Activated CD4-positive, alpha-beta T cell treated with anti-CD3 and anti-CD28 coated beads, Interleukin-2, Interleukin-6, amounts not matched to agents 100 ng/mL and 50 ng/mL, durations not matched to agents 16 hours and 8 hours (primary cell): ENCODE measurements at regions not wholly inside any gene's neighbourhood (a gene's known extent, or its start where the extent isn't known, plus 50 kb on each side); places are given as distances from the start of the nearest gene placed in this dataset.

Source experiments
- DNase-seq: peaks from one replicate; pipeline ENCODE4 v3.0.0-alpha.2; 2020

DNA sequence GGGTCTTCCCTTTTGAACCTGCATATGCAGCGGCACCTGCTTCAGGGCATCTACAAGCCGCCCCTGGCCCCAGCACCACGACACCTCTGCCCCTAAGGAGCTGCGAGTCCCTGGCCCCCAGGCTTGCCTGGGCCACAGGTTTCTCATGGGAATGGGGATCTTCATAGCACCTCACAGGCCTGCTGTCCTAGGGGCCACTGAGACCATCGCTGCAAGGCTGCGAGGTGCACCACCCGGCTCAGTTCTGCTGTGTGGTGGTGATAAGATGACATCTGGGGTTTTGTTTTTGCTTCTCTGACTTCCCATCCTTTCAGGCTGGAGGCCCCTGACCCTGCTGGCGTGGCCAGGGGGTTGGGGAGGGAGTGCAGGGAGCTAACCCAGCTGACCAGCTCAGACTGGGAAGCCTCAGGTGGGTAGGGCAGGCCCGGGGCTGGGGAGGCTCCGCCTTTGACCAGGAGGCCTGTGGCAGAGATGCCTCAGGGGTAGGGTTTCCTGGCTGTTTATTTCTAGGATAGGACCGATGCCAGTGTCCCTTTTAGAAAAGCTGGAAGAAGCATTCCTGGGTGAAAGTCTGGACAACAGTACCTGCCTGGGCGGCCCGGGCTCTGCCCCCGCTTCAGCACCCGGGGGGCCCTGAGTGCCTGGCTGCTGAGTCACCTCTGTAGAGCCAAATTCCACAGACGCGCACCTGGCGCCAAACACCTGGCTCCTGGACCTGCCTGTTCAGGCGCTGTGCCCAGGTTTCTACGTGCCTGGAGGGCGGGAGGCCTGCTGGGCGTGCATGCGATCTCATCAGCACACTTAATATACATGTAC lies 264.7 kb downstream of the DLL1 start:
- no peak for DNase-seq

DNA sequence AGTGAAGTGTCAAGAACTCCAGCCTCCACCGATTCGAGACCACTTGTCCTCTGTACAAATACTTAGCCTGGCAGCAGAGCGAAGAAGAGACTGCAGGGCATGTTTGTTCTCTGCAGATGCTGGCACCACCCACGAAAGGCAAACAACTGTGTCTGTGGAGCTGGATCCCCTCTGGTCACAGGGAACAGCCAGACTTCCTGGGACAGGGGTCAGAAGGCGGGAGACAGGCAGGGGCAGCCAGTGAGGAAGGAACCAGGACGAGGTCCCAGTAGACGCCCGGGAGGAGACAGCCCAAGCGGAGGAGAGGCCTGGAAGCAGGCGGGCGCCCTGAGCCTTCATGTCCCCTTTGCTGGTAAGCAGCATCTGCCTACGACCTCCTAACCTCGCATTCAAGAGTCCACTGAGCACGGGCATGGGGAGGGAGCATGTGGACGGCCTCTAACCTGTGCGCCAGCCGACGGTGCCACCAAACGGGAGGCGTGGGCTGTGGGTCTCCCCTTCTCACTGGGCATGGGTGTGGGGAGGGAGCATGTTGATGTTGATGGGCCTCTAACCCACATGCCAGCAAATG lies 265.5 kb downstream of the DLL1 start:
- no peak for DNase-seq

DNA sequence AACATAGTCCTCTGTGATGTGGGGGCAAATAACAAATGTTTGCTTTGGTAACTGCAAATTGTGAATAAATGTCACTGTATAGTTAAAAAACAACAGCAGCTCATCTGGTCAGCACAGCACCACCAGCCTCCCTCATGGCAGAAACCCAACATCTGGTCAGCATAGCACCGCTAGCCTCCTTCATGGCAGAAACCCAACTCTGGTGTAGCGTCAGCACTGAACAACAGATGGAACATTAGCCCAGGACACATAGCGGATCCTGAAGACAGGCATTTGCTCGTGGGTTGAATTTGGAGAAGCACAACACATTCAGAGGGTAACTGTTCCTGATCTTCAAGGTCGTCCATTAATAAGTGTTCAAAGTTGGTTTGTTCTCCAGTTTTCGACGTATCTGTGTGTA lies 265.9 kb downstream of the DLL1 start:
- DNase-seq, result no peak

DNA sequence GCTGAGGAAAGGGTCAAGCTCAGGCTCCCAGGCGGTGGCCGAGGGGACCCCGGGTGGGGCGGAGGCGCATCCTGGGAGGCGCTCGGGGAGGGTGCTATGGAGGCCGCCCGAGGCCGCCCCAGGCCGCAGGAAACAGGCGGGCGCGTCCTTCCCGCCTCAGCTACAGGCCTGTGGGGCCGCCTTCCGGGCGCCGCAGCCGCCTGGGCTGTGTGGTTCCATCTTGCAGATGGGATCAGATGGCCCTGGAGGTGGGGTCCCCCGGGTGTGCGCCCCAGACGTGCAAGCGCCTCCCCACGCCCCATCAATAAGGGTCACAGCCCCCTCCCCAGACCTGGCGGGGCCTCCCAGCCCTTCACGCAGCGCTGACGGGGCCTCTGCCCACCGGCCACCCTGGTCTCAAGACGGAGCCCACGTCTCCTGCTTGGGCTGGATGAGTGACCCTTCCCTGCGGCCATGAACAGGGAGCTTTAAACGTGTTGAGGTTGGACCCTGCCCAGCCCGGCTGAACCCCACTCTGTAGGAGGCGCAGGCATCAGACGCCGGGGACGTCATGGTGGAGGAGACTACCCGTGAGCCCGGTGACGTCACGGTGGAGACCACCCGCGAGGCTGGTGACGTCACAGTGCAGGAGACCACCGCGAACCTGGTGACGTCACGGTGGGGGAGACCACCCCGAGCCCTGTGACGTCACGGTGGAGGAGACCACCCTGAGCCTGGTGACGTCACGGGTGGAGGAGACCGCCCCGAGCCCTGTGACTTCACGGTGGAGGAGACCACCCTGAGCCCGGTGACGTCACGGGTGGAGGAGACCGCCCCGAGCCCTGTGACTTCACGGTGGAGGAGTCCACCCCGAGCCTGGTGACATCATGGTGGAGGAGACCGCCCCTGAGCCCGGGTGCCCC lies 267.0 kb downstream of the DLL1 start:
- no peak for DNase-seq

DNA sequence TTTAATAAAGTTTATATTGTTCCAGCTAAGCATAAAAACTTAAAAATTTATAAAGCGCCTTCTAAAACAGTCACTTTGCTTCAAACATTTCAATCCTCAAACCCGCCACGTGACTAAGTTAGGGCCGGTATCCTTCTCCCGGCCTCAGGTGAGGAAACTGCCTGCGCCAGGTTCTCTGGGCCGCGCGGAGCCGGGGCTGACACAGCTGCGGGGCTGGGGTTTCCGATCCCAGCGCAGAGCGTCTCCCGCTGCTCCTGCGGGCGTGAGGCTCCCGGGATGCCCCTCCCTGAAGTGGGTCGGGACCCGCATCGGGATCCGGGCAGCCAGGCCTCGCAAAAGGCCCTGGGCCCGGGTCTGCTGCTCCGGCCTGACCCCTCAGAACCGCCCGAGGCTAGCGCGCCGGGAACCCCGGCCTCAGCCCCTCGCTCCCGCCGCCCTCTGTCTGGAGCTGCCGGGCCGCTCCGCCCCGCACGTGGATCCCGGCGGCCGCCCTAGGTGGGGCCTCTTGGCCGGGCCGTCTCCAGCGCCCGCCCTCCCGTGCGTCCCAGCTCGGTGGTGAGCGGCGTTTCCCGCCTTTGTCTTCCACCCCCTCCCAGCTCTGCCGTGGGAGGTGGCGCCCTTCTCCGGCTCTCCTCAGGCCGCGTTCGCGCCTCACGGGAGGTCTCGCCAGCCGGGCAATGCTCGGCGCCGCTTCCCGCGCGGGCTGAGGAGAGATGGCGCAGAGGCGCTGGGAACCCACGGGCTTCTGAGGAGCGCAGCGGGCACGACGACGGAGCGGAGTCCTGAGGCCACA lies 267.9 kb downstream of the DLL1 start:
- no peak for DNase-seq

DNA sequence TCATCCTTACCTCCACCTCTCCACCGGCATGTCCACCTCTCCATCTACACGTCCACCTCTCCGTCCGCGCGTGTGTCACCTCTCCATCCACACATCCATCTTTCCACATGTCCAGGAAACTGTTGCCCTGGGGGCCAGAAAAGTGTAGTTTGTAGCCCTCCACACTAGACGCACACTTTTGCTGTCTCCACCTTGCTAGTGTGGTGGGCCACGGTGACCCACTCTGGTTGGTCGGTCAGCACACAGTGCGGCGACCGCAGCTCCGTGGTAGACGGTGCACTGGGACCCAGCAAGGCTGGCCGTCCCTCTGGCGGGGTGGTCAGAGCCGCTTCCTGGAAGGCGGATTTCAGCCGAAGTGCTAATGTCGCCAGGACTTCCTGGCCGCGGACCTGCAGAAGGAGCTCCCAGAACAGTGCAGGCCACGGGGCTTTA lies 268.6 kb downstream of the DLL1 start:
- DNase-seq, result no peak

DNA sequence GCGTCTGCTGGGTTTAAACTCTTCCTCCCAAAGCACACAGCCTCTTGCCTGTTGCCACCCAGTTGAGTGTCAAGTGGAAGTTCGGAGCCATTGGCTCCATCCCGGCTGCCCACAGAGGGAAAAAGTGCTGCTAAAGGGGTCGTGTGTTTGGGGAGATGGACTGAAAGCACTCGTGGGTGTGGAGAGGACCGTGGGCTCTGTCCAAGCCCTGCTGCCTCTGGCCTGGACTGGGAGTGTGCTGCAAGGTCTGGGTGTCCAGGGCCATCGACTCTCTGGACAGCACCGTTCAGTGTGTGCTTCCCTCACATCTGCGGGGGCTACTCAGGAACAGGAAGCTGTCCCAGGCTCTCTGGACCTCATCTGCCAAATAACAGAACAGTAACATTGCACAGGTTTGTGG lies 269.3 kb downstream of the DLL1 start:
- DNase-seq, result no peak

DNA sequence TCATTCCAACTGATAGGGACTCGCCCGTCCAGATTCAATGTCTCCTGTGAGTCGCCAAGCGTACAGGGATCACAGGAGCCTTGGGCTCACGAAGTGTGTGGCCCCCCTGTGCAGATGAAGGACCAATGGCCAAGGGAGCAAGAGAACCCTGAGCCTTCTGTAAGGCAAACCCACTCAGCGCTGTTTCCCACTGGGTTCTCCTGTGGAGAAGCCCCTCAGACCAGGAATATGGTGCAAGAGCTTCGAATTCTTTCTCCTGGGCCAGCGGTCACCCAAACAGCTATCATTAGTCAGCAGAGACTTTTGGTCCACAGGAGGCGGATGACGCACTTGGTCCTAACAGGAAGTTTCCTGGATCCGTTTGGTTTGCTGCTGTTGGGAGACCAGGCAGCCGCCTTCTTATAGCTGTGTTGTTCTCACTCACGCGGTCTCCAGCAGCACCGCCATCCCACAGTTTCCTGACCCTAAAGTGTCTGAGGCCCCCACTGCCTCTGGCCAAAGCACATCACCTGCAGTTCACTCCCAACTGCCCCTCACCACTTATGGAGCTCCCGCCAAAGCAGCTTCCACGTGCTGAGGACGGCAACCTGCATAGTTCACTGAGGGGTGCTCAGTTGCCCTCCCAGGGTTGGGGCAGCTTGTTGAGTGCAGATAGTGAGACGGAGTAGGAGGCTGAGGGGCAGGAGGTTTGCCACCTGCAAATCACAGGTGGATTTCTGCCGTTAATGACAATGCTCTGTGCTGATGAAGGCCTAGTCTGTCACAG lies 268.6 kb downstream of the ERMARD start:
- DNase-seq, result no peak

DNA sequence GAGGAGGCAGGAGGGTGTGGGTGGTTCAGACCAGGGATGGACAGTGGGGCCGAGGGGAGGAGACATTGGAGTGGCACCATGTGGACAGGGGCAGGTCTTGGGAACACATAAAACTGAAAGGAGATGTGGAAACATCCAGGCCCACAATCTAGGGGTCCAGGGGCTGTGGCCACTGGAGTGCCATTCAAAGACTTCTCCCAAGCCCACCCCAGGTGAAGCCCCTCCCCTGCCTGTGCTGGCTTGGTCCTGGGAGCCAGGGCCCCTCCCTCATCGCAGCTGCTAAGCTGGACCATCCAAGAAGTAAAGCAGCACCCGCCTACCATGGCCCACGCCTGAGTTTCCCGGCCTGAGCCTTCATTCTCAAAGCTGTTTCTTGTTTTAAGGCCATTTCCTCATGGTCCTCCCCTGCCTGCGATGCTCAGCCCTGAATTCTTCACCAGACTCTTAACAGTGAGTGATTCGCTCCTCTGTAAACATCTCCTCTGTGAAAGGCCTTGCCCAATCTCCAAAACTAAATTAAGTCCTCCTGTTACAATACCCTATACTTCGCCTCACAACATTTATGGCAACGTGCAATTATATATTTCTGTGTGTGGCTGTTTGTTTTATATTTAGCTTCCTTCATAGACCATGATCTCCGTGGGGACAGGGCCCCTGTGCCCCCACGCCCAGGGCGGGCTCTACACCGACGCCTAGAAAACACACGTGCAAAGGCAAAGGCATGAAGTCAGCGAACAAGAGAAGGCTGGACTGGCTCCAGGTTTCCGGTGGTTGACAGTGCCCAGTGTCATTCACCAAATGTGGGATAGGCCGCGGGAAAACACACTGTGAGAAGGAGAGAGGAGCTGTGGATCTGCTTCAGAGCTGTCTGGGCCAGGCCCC lies 267.8 kb downstream of the ERMARD start:
- DNase-seq, result no peak

DNA sequence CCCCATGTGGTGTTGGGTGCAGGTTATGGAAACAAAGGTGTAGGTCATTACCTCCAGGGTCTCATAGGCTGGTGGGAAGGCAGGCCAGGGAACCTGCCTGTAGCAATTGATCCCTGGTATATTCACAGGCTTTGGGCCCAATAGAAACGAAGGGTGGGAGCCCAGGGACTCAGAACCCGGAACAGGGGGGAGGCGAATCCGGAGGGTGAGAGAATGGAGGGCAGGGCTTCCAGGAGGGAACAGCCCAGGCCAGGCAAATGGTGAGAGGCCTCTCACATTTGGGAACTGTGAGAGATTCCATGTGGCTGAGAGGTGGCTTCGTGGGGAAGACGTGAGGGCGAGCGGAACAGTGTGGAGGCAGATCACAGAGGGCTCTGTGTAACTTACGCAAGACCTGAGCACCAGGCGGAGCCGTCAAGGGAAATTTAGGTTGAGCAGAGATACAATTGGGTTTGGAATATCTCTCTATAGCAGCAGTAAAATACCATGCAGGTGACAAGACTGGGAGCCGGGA lies 267.1 kb downstream of the ERMARD start:
- no peak for DNase-seq

DNA sequence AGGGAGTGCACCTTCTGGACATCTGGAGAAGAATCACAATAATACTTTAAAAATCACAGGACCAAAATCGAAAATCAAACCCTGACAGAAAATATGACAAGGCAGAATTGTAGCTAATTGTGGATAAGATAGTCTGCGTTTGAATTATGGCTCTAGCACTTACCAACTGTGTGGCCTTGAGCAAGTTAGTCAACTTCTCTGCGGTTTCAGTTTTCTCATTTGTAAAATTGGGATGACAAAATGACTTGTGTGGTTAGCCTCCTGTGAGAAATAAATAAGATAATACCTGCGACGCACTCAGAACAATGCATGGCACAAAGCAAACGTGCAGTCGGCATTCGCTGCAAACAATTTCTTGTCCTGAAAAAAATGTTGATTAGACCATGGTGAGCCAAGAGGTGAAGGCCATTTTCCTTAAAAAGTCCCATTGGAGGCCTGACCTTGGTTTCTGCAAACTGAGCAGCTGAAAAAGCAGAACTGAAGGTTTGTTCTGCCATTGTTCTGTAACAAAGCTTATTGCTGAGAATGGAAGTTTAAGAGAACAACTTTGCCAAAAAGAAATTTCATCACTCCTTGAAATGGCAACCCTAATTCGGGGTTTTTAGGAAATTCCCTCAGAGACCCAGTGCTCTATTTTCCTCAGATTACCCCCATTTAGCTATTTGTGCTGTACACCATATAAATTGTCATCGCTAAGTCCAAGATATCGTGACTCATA lies 266.3 kb downstream of the ERMARD start:
- DNase-seq, result peak; percentile 41

DNA sequence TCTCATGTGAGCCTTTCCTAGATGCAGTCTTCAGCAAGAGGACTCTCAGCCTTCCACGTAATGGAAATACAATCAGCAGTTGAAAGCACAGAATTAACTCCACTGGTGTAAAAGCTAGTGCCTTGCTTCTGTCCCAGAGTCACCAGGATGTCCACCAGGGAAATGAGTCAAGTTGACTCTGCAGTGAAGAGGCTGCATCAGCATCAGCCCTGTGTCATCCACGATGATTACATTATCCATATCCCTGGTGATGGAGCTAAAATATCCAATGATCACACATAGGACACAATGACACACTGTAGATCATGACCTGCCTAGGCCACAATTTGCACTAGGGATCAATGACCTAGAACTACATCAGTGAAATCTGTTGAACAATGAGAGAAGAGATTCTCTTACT lies 262.4 kb downstream of the ERMARD start:
- DNase-seq, result no peak

DNA sequence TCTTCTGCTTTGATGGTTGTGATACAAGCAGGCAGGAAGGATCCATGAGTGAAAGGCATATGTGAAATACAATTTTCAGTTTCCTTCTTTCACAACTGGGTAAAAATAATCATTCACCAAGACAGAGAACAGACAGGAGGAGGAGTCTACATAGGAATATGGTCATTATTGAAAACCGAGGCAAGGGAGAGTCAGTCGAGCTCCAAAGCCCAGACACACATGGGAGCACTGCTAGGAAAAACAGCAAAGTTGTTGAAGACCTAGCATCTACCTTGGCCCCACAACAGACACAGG lies 260.6 kb downstream of the ERMARD start:
- no peak for DNase-seq

DNA sequence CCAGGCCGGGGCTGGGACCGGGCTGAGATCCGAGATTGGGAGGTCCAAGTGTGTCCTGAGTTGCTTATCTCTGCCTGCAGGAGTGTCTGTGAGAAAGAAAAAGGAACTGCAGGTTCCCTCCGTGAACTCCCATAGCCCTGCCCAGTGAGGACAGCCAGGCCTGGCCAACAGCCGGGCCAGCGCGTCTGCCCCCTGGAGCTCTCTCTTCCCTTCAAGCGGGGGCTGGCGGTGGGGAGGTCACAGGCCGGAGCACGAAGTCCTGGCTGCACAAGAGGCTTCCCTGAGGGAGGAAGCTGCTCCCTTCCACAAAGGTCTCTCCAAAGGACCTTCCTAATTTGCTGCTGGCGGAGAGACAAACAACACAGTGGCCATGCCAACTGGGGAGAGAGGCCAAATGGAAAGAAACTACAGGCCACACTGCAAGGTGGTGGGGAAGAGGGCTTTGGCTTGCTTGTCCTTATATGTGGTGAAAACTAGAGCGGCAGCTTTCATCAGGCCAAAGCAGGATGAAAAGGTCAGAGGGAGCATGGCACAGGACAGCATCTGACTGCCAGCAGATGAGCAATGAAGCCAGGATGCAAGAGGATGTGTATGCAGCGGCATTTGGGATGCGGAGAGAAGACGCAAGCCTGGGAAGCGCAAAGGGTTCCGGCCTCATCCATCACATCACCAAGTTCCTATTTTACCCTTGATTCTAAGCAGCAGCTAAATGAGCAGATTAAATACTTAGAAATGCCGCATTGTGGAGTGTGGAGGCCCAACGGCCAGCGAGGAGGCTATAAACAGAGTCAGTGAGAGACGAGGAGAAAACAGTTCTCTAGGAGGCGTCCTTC lies 260.0 kb downstream of the ERMARD start:
- DNase-seq, result no peak

DNA sequence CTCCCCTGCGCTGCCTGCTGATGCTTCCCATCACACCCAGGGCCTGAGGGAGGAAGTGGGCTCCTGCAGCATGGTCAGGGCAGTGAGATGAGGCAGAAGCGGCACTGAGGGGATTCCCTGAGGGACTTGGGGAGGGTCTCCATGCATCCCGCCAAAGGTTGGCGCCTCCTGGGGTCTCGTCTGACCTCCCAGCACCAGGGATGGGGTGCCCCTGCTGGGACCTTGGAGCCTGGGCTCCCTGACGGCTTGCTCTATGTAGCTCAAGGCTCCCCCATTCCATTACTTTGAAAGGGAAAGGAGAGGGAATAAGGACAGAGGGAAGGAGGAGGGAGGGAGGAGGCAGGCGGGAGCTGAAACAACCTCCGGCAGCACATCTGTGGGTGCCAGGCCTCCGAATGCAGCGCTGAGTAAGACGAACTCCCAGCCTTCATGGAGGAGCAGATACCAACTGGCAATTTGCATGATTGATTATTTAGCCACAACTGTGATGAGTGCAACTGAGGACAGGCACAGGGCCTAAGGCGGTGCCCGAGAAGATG lies 259.3 kb downstream of the ERMARD start:
- DNase-seq, result no peak

DNA sequence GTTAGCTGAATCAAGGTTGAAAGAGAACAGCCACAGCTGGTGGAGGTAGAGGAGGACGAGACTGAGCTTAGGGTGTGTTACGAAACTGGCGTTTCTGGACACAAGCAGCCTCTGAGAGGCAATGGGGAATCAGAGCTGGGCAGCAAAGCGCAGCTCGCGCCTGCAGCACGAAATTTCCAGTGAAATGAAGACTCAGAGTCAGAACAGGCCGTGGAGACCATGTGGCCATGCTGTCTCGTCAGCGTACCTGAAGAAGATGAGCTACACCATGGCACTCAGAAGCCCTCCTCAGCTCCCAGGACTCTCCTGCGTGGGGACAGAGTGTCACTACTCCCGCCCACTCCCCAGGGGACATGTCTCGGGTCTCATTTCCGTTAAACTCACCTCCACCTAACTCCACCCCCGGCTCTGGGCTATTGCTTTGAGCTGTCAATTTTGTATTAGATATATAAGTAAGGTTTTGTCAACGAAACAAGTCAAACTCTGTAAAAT lies 256.9 kb downstream of the ERMARD start:
- DNase-seq, result no peak

DNA sequence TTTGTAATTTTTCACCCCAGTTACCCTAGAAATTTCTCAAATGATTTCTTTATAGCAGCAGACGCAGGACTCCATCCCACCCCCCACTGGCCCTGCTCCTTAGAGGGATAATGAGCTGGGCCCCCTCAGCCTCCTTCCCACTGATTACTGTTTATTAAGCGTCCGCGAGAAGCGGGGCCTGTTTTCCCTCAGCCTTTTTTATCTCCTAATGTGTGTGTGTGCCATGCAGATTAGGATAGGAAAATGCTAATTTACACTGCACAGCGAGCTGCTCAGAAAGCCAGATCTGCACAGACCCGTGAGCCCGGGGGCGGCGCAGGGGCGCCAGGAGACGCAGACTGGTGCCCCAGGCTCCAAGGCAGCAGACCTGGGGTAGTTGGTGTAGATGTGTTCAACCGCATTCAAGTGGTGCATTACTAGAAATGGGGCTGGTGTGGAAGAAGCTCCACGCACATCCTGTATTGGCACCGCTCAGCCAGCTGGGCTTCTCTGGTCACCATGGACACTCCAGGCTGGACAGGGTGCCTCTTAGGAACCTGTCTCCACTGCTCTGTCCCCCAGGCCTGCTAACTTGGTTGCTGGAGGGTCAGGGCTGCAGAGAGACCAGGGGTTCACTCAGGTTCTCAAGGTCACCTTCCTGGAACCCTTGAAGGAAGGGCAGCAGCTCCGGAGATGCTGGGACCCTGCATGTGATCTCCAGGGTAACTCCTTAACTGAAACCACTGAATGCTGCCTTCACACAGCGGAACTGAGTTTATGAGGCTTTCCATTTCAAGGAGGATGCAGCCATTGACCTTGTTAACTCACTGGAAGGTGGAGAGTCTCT lies 256.3 kb downstream of the ERMARD start:
- no peak for DNase-seq

DNA sequence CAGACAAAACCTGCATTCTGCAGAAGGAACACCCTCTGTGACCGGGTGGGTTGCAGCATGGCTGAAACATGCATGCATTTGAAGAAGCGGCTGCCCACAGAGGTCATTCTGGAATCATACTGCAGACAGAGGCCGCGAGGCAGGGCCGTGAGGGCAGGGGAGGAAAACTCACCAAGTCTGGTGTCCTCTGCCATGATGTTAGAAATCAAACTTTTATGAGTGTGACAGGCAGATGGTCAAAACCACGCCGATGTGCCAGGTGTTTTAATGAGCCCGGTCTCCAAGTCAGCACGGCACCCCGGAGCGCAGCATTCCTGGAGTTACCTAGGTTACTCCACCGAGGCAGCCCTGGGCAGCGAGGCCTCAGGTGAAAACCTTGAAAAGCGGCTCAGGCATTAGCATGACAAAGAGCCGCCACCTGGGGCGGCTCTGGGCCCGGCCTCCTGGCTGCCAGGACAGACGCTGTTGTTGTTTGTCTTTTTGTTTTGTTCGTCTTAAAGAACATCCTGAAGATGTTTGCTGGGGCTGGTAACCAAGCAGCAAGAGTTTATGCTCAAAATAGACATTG lies 255.6 kb downstream of the ERMARD start:
- no peak for DNase-seq
